ENCODE measurements at regions not wholly inside any gene's neighbourhood (a gene's known extent, or its start where the extent isn't known, plus 50 kb on each side); places are given as distances from the start of the nearest gene placed in this dataset.

DNA sequence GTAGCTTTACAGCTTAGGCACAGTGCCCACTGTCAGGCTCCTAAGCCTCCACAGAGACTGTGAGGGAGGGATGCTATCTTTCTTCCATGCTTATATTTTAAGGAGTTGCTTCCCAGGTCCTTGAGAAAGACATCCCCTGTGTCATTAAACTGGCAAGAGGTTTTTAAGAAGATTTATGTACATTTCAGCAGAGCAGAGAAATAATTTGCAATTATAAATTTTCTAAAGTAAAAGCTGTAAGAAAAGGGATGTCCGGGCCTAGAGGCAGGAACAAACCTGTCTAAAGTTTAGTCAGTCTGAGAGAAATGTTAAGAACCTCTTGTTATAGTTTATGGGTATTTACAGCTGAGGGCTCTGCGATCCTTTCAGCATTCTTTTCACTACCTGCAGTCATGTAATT is 716.1 kb downstream of the SLC16A7 start:
- DNase-seq (ENCODE audit: low read depth in 1 of 2, low spot score in 1 of 2) = no peak

- DNase-seq (ENCODE audit: low read depth in 1 of 2, low spot score in 1 of 2) = no peak
Observed at GRCh38 chr12:60317361-60317760, 721.5 kb downstream of the SLC16A7 start.

DNA sequence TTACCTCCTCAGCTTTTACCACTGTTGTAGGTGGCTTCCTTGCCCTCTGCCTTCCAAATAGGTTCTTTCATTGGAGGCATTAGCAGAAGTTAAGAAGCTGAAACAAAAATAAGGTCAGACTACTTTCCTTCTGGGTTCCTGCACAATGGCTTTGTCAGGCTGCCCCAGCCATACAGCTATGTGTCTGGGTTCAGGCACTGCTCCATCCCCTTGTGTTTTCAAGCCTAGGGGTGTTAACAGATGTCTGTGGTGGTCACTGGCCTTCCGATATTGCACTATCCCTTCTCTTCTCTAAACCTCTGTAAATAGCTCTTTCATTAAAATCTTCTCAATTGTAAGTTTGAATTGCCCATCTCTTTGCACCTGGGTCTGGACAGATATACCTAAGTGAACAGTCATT is 728.9 kb downstream of the SLC16A7 start:
- DNase-seq (ENCODE audit: low read depth in 1 of 2, low spot score in 1 of 2) = no peak

DNA sequence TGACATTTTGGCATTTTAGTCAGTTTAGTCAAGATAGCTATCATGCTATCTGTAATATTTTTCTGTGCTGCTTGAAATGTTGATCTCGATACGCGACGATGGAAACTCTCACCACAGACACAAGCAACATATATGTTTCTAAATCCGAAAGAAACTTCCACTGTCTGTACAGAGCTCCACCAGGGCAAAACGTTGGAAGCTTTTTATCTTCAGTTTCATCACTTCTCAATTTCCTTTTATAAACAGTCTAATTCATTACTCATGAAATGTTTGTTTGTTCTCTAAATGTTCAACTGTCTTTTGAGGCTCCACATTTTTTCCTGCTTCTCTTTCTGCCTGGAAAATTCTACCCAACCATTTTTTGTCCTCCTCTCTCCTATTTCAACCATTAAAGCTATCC is 737.6 kb downstream of the SLC16A7 start:
- no peak for DNase-seq (ENCODE audit: low read depth in 1 of 2, low spot score in 1 of 2)

DNA sequence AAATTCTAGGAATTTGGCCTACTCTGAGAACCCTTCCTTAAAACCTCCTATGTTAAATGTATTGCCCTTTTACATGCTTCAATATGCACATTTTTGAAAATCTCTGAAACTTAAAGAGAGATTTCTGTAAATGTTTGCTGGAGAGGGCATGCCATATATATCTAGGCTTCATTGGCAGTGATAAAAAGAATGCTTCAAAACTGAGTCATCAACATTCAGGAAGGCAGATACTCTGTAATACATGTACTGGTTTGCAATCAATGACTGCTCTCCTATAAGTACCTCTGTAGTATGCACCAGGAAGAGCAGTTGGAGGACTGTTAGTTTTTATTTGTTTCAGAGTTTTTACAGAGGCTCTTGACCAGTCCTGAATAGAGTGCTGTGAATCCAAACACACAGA is 739.9 kb downstream of the SLC16A7 start:
- no peak for DNase-seq (ENCODE audit: low read depth in 1 of 2, low spot score in 1 of 2)

- DNase-seq (ENCODE audit: low read depth in 1 of 2, low spot score in 1 of 2) = no peak
Observed at GRCh38 chr12:60337839-60338549, 742.2 kb downstream of the SLC16A7 start.

DNA sequence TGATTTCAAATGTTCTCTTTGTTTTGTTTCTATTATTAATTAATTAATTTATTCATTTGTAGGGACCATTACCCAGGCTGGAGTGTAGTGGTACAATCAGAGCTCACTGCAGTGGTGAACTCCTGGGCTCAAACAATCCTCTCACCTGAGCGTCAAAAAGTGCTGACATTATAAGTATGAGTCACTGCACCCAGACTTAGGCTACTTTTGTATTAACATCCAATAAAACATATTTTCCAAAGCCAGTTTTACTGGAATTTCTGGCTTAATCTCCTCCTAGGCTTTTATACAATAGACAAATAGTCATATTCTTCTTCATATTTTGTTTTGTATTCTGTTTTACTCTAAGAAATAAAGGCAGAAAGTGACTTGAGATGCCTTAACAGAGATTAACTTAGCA is 749.6 kb downstream of the SLC16A7 start:
- no peak for DNase-seq (ENCODE audit: low read depth in 1 of 2, low spot score in 1 of 2)

GRCh38 chr12:60349232-60349978 is 753.6 kb downstream of the SLC16A7 start:
- DNase-seq (ENCODE audit: low read depth in 1 of 2, low spot score in 1 of 2) = no peak

GRCh38 chr12:60387356-60387755 is 791.5 kb downstream of the SLC16A7 start:
- DNase-seq (ENCODE audit: low read depth in 1 of 2, low spot score in 1 of 2) = no peak

GRCh38 chr12:60391051-60391450 is 795.2 kb downstream of the SLC16A7 start:
- DNase-seq (ENCODE audit: low read depth in 1 of 2, low spot score in 1 of 2) = no peak

DNA sequence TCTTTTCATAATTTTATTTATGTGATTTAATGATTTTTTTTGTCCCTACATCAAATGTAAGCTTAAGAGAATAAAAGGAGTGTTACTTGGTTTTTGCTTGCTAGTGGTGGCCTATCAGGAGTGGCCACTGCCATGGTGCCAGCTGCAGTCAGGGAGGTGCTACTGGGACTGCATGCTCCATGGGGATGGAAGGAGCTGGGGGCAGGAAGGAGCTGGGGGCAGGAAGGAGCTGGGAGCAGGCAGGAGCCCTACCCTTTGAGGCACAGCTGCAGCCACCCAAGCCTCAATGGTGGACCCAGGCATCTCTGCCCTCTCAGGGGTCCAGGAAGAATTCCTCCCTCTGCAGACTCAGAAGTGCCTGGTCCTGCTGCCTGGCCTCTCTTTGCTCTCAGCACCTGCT is 796.0 kb downstream of the SLC16A7 start:
- DNase-seq (ENCODE audit: low read depth in 1 of 2, low spot score in 1 of 2) = no peak

GRCh38 chr12:60393093-60393492 is 797.3 kb downstream of the SLC16A7 start:
- DNase-seq (ENCODE audit: low read depth in 1 of 2, low spot score in 1 of 2) = no peak

GRCh38 chr12:60394665-60395064 is 798.8 kb downstream of the SLC16A7 start:
- DNase-seq (ENCODE audit: low read depth in 1 of 2, low spot score in 1 of 2) = no peak

DNA sequence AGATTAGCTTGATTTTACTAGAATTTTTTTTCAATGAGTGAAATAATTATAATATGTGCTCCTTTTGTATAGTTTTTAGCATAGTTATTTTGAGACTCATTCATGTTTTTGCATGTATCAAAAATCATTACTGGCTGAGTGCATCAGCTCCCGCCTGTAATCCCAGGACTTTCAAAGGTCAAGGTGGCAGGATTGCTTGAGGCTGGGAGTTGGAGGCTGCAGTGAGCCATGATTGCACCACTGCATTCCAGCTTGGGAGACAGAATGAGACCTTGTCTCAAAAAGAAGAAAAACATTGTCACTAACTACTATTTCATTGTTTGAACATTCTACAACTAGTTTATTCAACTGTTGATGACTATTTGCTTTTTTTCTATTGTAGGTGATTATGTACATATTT is 802.7 kb downstream of the SLC16A7 start:
- no peak for DNase-seq (ENCODE audit: low read depth in 1 of 2, low spot score in 1 of 2)

GRCh38 chr12:60399064-60399463 is 803.2 kb downstream of the SLC16A7 start:
- no peak for DNase-seq (ENCODE audit: low read depth in 1 of 2, low spot score in 1 of 2)

DNA sequence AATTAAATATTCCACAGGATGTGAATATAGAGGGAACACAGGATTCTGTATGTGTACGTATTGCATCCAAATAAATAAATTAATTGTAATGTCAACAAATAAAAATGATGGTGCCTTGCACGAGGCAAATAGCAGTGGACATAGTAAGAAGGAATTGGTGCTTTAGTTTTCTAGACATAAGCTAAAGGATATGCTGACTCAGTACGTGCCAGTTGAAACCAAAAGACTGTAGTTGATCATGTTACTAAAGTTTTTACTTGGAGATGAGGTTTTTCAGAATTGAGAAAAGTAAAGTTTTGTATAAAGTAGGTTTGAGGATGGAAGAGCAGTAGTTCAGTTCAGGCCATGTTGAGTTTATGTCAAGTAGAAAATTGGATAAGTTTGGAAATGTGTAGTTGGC is 807.2 kb downstream of the SLC16A7 start:
- DNase-seq (ENCODE audit: low read depth in 1 of 2, low spot score in 1 of 2) = no peak

DNA sequence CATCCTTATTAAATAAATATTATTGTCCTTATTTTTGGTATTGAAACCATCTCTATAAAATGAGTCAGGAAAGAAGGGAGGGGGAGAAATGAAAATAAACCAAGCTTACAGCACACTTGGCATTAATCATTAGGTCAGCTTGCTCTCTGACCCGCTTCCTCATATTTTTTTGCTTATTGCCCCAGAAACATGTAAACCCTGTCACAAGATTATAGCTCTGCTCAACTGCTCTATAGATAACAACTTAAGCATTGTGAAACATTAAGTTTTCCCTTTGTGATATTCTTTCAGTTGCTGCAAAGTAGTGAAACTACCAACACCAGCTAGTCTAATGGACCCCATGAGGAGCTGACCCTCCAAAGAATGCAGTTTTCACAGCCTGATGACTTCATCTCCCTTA is 819.5 kb downstream of the SLC16A7 start:
- DNase-seq (ENCODE audit: low read depth in 1 of 2, low spot score in 1 of 2) = no peak

GRCh38 chr12:60419986-60420385 is 824.2 kb downstream of the SLC16A7 start:
- no peak for DNase-seq (ENCODE audit: low read depth in 1 of 2, low spot score in 1 of 2)

DNA sequence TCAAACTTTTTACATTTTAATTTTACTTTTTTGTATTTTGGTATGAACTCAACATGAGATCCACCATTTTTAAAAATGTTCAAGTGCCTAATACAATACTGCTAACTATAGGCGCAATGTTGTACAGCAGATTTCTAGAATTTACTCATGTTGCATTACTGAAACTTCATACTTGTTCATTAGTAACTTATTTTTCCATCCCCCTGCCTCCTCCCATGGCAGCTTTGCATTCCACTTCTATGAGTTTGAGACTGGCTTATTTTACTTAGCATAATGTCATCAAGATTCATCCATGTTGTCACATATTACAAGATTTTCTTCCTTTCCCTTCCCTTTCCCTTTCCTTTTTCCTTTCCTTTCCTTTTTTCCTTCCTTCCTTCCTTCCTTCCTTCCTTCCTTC is 825.9 kb downstream of the SLC16A7 start:
- no peak for DNase-seq (ENCODE audit: low read depth in 1 of 2, low spot score in 1 of 2)

DNA sequence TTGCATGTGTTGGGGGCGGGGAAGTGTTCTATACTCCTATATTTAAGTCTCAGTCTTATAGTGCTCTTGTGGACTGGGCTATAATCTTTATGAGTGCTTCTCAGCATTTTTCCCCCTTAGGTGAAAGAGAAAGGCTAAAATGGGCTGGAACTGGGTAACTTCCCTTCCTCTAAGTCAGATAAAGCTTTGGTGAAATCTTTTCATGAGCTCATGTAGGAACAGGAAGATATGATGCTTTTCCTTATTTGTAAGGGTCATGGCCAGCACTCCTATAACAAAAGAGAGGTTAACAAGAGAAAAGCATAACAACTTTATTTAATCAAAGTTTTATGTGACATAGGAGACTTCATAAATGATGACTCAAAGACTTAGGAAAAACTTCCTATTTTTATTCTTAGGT is 841.5 kb downstream of the SLC16A7 start:
- no peak for DNase-seq (ENCODE audit: low read depth in 1 of 2, low spot score in 1 of 2)

DNA sequence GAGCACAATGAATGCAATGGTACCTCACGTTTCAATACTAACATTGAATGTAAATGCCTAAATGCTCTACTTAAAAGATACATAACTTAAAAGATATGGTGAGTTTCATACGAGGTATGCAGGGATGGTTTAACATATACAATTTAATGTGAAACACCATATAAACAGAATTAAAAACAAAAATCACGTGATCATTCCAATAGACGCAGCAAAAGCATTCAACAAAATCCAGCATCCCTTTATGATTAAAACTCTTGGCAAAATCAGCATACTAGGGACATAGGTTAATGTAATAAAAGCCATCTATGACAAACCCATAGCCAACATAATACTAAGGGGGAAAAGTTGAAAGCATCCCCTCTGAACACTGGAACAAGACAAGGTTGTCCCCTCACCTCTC is 845.7 kb downstream of the SLC16A7 start:
- DNase-seq (ENCODE audit: low read depth in 1 of 2, low spot score in 1 of 2) = no peak

DNA sequence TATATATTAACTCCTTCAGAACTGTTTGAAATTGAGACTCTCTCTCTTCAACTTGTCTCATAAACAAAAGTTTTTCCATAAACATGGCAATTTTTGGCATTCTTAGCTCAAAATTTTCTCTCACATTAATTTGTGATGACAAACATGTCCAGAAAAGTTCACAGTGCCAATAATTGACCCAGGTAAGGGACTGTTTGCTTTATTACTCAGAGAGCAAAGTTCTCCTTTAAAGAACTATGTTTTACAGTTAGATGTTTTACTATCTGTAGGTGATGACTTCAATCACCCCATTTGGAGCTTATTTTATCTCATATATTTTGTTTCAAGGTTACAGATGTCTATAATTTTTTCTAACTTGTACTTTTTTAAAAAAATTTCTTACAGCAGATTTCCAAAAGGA is 855.6 kb downstream of the SLC16A7 start:
- DNase-seq (ENCODE audit: low read depth in 1 of 2, low spot score in 1 of 2) = no peak

GRCh38 chr12:60465060-60465459 is 869.2 kb downstream of the SLC16A7 start:
- no peak for DNase-seq (ENCODE audit: low read depth in 1 of 2, low spot score in 1 of 2)

All from activated CD4-positive, alpha-beta T cell treated with anti-CD3 and anti-CD28 coated beads, Interleukin-2, amount 50 U/mL, for 24 hours (primary cell).